ENCODE measurements at regions not wholly inside any gene's neighbourhood (a gene's known extent, or its start where the extent isn't known, plus 50 kb on each side); places are given as distances from the start of the nearest gene placed in this dataset.

GRCh38 chr6:111943726-111944125, 70.5 kb upstream of the FYN start:
- TF ChIP-seq POLR2A (IDR thresholded peaks at IDR 0.05) (no peak), CTCF (IDR thresholded peaks at IDR 0.05) (no peak)

Measured in stomach (tissue), 4 donors.